AG20443 (cell line): ENCODE measurements at regions not wholly inside any gene's neighbourhood (a gene's known extent, or its start where the extent isn't known, plus 50 kb on each side); places are given as distances from the start of the nearest gene placed in this dataset.

ENCODE experiments used
- DNase-seq: peaks from one replicate; pipeline ENCODE4 v3.0.0; 2012; ENCODE audit warnings: low spot score, mixed read lengths

DNA sequence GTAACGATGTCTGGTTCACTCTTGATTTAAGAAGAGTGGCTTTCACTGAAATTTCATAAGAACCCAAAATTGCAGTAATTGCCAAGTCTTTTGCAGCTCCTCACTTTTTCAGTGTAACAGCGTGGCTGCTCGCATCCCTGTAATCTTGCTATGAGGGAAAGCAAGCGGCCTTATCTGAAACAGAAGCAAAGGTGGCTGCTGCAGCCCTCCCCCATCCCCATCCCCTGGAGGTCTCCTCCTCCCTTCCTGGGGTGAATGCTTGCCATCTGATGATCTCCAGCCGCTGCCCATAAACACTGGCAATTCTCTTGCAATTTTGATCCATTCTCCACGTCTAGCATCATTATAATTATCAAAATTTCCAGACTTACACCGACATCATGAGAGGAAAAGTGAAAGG is 182.5 kb upstream of the ASIC2 start:
- DNase-seq, result no peak

DNA sequence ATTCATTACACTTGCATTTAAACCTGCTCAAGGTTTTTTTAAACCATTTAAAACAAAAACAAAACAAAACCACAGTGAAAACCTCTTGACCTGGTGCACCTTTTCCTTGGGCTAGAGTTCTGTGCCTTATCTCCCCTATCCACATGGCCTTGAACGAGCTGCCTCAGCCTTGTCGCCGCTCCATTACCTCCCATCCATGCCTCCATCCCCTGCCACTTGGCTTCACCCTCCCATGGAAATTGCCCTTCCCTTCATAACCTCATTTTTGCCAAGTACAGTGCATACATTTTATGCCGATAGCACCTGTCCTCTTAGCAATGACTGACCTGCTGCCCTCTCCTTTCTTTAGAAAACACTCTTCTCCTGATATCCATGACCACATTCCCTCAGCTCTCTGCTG is 188.6 kb upstream of the ASIC2 start:
- DNase-seq, result no peak

DNA sequence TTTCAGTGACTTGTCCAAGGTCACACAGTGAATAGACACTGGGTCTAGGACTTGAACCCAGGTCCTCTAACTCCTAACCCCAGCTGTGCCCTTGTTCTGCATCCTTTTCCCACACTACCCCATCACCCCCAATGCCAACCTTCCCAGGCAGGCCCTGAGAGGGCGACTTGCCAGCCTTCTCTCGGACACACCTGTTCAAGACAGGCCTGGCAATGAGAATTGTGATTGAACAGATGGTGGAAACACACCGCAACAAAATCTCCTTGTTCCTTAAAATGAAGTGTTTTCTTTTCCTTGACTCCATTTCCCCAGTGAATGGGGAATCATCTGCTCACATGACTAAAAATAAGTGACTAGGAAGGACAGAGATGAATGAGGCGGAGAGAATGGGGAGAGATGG is 189.5 kb upstream of the ASIC2 start:
- no peak for DNase-seq

DNA sequence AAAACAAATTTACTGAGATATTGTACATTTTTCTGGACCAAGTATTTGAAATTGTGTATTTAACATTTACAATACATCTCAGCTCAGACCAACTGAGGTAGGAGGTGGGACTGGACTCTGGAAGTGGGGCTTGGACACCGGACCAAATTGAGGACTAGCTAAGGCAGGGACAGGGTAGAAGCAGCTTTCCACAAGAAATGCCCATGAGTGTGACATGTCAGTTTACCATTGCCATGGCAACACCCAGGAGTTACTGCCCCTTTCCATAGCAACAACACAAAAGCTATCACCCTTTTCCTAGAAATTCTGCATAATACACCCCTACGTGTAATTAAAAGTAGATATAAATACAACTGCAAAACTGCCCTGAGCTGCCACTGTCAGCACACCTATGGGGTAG is 191.5 kb upstream of the ASIC2 start:
- DNase-seq, result no peak

DNA sequence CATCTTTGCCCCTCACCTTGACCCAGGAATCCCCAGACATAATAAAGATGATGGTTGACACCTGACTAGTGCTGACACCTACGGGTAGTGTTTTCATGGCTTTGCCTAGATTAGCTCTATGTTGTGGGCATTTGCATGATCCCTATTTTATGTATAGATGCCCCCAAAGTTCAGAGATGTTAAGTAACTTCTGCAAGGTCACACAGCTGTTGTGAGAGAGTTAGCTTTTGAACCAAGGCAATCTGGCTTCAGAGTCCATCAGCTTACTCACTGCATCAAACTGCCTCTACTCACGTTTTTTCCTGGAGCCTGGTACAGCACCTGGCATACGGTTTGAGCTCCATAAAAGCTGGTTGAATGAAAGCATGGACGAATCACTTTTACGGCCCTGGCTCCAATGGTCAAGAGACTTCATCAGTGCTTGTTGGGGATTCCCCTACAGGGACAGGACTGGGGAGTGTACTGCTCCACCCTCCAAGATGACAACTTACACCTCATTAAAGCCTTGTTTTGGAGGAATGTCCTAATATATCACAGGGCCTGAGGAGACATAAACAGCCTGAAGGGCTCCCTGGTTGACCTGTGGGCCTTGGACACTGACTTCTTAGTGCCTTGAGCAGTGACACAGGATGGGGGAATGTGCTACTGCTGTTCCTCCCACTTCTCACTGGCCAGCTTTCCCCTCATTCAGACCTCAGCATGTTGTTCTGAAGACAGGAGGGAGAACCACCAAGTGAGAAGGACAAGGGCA is 193.2 kb upstream of the ASIC2 start:
- DNase-seq, result no peak

DNA sequence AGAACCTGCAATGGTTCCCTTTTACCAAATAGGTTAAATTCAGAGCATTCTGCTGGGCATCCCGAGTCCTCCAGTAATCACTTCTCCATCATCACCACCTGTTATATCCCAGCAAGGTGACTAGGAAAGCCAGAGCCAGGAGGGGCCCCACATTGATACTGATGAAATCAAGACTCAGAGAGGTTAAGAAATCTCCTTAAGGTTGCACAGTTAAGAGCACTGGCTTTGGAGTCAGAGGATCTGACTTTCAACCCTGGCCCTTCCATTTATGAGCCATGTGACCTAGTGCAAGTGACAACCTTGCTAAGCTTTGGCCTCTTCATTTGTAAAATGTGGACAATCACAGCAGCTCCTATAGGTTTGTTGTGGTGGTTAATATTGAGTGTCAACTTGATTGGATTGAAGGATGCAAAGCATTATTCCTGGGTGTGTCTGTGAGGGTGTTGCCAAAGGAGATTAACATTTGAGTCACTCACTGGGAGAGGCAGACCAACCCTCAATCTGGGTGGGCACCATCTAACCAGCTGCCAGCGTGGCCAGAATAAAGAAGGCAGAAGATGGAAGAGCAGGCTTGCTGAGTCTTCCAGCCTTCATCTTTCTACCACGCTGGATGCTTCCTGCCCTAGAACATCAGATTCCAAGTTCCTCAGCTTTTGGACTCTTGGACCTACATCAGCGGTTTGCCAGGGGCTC is 194.2 kb upstream of the ASIC2 start:
- DNase-seq, result no peak

DNA sequence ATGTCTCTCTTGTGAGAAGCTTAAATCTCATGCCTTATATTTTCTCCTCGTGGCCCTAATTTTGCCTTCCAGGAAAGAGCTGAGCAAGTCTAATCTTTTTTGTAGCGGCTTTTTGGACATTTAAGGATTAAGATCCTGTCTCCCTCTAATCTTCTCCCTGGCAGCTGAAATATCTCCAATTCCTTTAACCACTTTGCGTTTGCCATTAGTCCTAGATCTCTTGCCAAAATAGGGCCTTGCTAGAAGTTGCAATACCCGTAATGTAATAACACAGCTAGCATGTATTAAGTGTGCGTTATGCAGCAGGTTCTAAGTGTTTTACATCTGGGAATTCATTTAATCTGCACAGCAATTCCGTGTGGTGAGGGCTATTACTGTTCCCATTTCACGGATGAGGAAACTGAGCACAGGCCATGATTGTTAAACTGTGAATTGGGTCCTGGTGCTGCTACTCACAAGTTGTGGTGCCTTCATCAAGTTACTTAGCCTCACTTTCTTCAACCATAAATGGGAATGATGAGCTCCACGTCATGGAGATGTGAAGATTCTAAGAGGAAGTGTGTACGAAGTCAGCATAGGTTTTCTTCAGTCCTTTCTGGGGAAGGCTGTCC is 198.9 kb upstream of the ASIC2 start:
- DNase-seq, result no peak

DNA sequence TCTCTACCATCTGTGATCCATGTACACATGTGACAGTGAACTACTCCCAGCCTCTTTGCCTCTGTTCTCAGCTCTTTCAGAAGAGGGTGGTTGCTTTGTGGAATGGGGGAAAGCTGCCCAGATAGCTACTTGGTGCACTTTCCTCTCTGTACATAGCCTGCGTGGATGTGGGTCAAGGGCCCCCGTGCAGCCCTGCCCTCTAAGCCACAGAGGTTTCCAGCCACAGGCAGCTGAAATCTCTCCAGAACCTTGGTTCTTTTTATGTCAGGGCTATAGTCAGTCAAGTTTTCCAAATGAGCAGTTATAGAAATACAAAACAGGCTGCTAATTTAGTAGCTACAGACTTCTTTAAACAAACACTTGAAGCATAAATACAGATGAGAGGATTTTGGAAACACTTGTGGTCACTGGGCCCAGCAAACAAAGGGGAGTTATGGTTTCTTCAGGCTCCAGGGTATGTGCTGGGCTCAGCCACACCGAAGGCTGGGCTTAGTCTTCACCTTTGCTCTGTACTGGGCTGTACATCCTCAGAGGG is 199.7 kb upstream of the ASIC2 start:
- DNase-seq, result no peak

DNA sequence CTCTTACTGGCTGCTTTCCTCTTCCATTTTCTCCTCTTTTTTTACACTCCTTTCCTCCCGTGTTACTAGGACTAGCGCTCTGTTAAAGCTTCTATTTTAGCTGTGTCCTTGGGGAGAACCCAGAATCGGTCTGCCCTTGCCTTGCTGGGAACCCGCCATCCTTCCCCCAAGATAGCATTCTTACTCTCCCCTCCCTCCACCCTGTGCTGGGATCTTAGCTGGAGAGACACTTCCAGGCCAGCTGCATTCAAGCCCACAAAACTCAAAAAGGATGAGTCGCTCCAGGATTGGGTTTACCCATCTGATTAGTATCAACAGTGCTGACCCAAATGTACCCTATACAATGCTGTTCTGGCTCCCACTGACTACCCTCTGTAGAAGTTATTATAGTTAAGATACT is 200.5 kb upstream of the ASIC2 start:
- DNase-seq, result no peak

DNA sequence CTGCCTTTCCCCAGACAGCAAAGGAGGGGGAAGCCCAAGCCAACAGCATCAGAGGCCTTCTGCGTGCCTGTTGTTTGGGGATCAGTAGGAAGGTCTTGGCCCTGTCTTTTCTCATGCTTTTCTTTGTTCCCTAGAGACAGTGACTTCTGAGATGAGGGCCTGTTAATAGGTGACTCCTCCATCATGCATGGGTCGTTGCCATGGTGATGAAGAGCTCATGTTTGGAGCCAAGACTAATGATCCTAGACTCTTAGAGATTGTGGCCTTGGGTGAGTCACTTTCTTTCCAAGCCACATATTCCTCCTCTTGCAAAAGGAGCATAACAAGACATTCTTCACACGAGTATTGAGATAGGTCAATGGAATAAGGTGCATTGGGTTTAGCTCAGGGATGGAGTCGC is 201.1 kb upstream of the ASIC2 start:
- DNase-seq, result no peak

DNA sequence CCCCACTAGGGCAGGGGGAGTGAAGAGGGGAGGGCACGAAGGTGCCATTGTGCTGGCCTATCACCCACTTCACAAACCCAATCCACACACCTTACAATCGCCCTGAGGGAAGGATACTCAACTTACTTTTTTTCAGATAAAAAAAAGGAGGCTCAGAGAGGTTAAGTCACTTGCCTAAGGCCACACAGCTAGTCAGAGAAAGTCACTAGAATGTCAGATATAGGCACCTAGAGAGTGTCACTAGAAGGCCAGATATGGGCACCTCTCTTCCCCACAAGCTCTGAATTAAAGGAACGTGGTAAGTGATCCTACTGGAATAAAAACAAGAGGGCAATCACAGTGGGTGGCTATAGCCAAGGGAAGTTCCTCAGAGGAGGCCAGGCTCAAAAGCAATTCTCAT is 204.5 kb upstream of the ASIC2 start:
- no peak for DNase-seq

DNA sequence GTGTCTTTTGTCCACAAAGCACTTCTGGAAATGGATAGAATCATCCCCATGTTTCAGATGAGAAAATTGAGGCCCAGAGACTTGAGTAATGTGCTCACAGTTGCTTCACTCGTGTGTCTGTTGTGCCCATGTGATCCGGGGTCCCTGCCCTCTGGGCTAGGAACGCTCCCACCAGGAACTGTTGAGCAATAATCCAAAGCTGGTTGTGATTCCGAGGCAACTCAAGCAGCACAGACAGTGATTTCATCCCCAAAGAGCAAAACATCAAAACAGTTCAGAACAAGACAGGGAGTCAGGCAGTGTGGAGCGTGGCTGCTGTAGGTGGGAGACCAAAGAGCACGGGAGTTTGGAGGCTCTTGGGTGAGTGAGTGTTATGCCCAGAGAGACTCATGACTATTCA is 205.0 kb upstream of the ASIC2 start:
- DNase-seq, result no peak

DNA sequence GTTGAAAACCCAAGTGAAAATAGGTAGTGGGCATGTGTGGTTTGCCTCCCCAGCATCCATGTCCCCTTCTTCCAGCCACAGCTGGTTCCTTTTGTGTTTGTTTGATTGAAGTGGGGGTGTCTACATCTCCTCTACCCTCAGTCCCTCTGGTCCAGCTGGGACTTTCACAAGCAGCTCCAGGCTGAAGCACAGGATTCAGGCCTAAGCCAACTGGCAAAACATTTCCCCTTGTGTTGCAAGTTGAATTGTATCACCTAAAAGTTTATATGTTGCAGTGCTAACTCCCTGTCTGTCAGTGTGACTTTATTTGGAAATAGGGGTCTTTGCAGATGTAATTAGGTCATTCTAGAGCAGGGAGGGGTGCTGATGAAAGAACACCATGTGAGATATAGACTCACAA is 205.9 kb upstream of the ASIC2 start:
- DNase-seq, result no peak

DNA sequence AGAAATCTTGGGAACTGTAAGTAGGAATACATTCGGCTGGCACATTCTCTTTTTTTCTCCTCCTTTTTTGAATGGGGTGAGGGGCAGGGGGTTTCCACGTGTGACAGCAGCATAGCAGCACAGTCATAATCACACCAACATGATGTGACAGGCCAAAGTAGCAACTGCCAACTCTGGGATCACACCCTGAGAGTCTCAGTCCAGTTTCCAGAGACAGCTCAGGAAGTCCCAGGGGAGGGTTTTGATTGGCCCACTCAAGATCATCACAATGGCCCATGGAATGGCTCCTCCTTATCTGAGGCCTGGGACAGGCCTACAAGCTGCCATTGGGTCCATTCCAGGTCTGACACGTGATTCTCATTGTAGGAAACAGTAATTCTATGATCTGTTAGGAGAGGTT is 207.1 kb upstream of the ASIC2 start:
- no peak for DNase-seq

DNA sequence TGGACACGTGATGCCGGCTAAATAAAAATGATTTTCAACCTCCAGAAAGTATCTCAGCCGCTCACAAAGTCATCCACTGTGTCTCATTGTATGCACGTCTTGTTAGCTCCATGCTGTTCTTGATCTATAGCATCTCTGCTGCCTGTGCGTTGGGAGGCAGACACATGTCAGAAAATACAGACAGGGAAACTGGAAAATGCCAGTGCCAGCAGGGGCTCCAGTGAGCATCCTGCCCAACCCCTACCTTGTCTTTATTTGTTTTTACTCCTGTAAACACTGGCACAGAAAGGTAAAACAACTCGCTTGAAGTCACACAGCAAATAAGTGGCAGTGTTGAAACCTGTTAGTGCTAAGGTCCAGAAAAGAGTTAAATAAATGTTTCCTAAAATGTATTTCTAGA is 208.1 kb upstream of the ASIC2 start:
- DNase-seq, result no peak

DNA sequence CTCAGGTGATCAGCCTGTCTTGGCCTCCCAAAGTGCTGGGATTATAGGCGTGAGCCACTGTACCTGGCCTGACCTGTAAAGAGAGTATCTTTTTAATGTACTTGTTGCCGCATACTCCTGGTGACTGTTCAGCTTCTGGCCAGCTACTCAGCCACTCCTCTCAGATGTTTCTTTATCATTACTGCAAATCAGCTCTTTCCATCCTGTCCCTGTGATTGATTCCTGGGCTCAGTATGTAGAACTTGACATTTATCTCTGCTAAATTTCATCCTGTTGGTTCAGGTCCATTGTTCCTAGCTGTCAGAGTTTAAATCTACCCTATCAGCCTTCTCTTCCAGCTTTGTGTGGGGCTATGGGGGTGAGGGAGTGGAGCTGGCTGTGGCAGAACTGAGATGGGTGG is 211.5 kb upstream of the ASIC2 start:
- no peak for DNase-seq

DNA sequence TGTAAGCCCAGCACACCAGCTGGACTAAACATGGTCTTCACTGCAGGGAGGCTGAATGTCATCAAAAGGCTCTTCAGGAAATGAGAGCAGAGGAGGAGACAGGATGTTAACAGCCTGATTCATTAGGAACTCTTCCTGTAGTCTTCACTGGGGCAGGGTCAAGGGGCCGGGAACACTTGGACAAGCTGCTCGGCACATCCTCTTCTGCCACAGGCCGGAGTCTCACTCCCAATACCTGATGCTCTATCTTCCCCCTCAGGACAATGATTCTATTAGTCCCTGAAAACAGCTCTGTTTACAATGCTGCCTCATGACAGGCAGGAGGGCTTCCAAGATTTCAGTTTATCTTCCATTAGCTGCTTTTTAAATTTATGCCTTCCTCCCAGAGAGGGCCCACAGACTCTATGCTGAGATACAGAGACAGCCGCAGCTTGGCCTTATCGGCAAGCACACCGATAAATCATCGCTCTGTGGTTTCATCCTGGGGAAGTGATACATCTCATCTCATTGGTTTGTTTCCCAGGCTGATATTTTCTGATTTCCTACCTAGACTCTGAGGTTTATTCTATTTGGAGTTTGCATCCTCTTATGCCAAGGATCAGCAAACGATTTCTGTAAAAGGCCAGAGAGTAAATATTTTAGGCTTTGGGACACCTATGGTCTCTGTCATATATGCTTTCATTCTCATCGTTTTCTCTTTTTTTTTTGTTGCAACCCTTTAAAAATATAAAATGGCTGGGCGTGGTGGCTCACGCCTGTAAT is 214.0 kb upstream of the ASIC2 start:
- DNase-seq, result no peak

DNA sequence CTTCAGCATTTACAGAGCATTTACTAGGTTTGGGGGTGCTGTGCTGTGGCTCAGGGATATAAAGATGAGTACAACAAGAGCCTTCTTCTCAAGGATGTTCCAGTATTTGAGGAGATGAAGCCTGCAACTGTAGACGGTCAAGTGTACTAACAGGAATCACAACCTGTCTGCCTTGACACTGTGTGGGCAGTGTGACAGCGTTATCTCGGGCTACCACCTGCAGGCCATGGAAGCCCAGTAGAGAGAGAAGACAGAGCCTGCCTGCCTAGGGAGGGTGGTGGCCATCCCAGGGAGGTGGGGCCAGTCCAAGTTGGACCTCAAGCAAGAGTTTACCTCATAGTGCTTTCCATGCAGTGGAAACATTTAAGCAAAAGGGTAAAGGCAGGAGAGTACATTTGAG is 215.1 kb upstream of the ASIC2 start:
- DNase-seq, result no peak

DNA sequence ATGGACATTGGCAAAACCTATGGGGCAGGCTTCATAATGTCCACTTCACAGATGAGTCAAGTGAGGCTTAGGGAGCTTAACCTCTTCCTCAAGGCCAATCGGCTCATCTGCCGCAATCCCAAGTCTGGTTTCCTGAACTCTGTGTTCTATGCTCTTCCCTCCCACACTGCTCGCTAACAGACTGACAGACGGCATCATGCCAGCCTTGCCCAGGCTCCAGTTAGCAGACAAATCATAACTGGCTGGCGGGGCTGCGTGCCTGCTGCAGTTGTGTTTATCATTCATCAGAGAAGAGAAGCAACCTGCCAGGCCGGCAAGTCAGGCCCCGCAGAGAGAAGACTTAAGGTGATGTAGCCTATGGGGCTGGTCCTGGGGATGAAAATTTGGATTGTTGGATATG is 216.2 kb upstream of the ASIC2 start:
- no peak for DNase-seq

DNA sequence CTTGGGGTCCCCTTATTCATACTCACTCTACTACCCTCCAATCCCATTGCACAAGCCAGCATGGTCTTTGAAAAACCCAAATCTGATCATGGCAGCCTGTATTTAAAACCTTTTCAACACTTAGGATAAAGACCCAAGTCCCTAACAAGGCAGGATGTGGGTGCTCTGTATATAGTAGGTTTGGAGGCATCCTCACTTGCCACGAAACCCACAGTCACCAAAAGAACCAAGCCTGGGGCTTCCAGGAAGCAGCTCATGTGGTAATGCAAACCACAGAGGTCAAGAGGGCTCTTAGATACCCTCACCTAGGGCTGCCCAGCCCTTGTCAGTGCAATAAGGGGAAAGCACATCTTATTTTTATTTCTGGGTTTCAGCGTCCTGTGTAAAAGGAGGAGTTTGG is 218.6 kb upstream of the ASIC2 start:
- no peak for DNase-seq

DNA sequence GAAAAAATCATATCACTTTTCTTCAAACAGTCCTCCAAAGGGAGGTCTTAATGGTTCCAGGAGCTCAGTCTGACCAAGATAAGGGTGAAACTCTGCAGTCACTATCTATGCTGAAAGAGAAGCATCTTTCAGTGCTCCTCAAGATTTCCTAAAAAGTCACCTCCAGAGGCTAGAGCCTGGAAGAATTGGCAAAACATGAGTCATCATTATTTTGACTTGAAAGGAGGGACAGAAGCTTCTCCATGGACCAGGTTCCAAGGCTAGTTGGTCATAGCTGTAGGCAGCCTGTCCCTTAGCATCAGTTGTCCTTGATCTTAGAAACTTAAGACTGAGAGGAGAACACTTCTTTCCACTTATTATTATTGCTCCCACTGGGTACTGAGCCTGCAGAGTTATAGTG is 219.0 kb upstream of the ASIC2 start:
- no peak for DNase-seq

DNA sequence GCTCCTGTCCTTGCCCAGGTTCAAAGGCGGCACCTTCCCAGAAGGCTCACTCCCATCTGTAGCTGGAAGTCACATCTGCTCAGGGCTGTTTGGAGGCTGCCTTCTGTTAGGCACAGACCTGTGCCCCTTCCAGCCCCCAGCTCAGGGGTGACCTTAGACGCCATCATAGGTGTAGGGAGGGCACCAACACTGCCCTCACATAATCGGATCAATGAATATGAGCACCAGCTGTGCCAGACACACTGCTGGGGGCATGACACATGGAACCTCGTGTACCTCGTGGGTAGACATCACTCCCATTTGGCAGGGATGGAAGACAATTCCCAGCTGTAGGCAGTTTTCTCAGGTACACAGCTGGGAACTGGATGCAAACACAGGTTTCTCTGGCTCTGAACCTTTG is 220.7 kb upstream of the ASIC2 start:
- no peak for DNase-seq

DNA sequence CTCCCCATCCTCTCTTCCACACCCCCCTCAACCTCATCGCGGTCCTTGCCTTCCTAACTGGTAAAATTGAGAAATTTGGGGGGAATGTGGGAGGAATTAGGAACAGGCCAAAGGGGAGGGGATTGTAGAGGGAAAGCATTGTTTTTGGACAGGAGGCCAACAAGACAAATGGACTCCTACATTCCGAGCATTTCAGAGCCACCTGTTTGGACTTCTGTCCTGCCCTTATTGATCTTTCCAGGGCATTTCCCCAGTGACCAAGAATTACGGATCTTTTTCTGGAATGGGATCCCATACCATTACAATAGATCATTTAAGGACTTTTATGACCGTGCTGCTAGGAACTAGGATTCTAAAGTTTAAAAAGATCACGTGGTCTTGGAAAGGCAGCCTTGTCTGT is 221.3 kb upstream of the ASIC2 start:
- DNase-seq, result no peak
